ENCODE measurements at regions not wholly inside any gene's neighbourhood (a gene's known extent, or its start where the extent isn't known, plus 50 kb on each side); places are given as distances from the start of the nearest gene placed in this dataset.

GRCh38 chr18:46264255-46264654 is 160.1 kb downstream of the HAUS1 start:
- DNase-seq (ENCODE audit: low read depth) = peak; percentile 35
- no peak for TF ChIP-seq CTCF (conservative IDR thresholded peaks at IDR 0.05; ENCODE audit: control insufficient read depth, insufficient read depth, low read depth, low read length)
- H3K4me3 ChIP-seq (ENCODE audit: control insufficient read depth, low read depth, low read length) = no peak overlapping the region

- H3K4me3 ChIP-seq (ENCODE audit: control insufficient read depth, low read depth, low read length) = no peak overlapping the region
- no peak for DNase-seq (ENCODE audit: low read depth)
- no peak for TF ChIP-seq CTCF (conservative IDR thresholded peaks at IDR 0.05; ENCODE audit: control insufficient read depth, insufficient read depth, low read depth, low read length)
These were observed 161.3 kb downstream of the HAUS1 start for GRCh38 chr18:46265196-46266156.

GRCh38 chr18:46266473-46266872 is 162.3 kb downstream of the HAUS1 start:
- no peak for DNase-seq (ENCODE audit: low read depth)
- H3K4me3 ChIP-seq (ENCODE audit: control insufficient read depth, low read depth, low read length) = no peak overlapping the region
- TF ChIP-seq CTCF (conservative IDR thresholded peaks at IDR 0.05; ENCODE audit: control insufficient read depth, insufficient read depth, low read depth, low read length) = no peak

GRCh38 chr18:46268671-46269070 is 164.5 kb downstream of the HAUS1 start:
- no peak for DNase-seq (ENCODE audit: low read depth)

GRCh38 chr18:46269275-46269674 is 165.1 kb downstream of the HAUS1 start:
- no peak for DNase-seq (ENCODE audit: low read depth)
- H3K4me3 ChIP-seq (ENCODE audit: control insufficient read depth, low read depth, low read length) = no peak overlapping the region
- TF ChIP-seq CTCF (conservative IDR thresholded peaks at IDR 0.05; ENCODE audit: control insufficient read depth, insufficient read depth, low read depth, low read length) = no peak

More at GRCh38 chr18:46268671-46269070, 164.5 kb downstream of the HAUS1 start:
- no peak for TF ChIP-seq CTCF (conservative IDR thresholded peaks at IDR 0.05; ENCODE audit: control insufficient read depth, insufficient read depth, low read depth, low read length)
- H3K4me3 ChIP-seq (ENCODE audit: control insufficient read depth, low read depth, low read length) = no peak overlapping the region

- no peak for TF ChIP-seq CTCF (conservative IDR thresholded peaks at IDR 0.05; ENCODE audit: control insufficient read depth, insufficient read depth, low read depth, low read length)
- no peak overlapping the region for H3K4me3 ChIP-seq (ENCODE audit: control insufficient read depth, low read depth, low read length)
- no peak for DNase-seq (ENCODE audit: low read depth)
These were observed 167.3 kb downstream of the HAUS1 start for GRCh38 chr18:46271488-46271887.
